COLO668 (cell line): ENCODE measurements at regions not wholly inside any gene's neighbourhood (a gene's known extent, or its start where the extent isn't known, plus 50 kb on each side); places are given as distances from the start of the nearest gene placed in this dataset.

Source experiments
- DNase-seq: peaks from one replicate; lab custom pipeline; 2025; ENCODE audit not compliant: unreplicated experiment; lab: John Stamatoyannopoulos, UW

DNA sequence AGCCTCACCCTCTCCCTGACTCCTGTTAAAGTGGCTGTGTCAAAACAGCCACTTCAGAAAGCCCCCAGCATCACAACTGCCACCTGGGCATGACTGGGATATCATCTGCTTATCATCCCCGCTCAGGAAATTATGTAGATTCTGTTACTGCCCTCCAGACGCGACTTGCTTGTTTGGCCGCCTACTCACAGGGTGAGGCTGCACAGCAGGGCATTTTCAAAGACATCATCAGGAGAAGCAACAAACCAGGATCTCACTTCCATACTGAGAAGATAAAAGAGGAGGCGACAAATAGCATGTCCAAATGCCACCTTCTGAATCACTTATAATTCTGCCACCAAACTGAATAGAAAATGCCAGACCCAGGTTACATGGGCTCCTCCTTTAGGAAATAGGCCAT is 94.8 kb downstream of the MIS18A start:
- no peak for DNase-seq

DNA sequence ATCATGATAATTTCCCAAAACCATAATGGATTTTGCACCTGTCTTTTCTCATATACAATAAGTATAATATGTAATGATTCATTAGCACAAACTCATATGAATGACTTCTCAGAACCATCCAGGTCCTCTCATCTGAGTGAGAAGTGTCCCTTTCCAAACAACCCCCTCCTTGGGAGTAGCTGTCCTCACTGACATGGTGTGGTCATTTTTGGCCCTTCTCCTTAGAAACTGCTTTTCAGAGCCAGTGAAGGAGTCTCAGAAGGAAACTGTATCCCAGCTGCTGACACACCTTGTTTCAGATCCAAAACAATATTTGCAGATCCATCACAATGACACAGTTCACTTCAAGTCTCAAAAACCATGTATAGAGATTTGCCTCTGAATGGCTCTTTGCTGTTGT is 95.5 kb downstream of the MIS18A start:
- no peak for DNase-seq

DNA sequence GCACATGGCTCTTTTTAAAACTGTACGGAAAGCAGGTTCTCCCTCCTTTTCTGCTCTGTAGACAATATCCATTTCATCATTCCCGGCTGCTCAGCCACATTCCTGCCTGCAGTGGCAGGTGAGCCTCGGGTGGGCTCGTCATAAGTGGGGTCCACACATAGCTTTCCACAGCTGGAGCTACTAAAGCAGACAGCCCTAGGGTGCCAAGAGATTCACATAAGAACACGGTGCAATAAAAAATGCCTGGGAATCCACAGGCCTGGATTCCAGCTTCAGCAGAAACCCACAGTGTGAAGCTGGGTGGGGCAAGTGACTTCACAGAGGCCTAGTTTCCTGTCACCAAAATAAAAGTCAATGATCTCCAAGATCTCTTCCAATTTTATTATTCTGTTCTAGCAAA is 96.4 kb downstream of the MIS18A start:
- no peak for DNase-seq

DNA sequence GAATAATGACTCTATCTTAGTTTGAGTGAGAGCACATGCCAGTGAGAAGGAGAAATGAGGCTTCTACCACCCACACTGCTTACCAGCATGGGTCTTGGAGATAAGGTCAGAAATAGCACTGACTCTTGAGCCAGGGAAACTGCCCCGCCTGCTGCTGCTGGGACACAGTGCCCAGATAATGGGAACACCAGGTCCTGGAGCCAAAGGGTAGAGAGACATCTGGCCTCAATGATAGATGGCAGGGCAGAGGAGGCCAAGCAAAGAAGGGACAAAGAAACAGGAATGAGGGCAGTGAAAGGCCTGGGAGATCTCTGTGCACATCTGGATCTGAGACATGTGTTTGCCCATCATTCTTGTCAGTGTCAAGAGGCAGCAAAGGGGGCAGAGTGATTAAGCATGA is 97.4 kb downstream of the MIS18A start:
- no peak for DNase-seq

DNA sequence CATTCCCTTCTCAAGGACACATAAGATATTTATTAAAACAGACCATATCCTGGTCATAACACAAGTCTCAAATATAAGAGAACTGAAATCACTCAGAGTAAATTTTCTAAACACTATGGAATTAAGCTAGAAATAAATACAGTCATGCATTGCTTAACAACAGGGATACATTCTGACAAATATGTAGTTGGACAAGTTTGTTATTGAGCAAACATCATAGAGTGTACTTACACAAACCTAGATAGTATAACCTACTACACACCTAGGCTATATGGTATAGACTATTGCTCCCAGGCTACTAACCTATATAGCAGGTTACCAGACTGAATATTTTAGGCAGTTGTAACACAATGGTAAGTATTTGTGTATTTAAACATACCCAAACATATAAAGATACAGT is 104.0 kb downstream of the MIS18A start:
- DNase-seq = no peak

DNA sequence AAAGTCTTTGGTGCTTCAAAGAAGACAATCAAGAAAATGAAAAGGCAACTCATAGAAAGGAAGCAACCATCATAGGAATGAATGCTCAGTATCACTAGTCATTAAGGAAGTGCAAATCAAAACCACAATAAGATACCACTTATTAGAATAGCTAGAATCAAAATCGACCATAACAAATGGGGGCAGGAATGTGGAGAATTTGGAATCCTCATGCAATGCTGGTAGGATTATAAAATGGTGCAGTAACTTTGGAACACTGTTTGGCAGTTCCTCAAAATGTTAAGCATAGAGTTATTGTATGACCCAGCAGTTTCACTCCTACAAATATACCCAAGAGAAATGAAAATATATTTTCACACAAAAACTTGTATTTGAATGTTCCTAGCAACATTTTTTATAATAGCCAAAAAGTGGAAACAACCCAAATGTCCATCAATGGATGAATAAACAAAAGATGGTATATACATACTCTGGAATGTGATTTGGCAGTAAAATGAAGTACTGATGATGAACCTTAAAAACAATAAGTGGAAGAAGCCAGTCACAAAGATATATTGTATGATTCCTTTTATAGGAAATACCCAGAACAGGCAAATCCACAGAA is 105.6 kb downstream of the MIS18A start:
- no peak for DNase-seq

DNA sequence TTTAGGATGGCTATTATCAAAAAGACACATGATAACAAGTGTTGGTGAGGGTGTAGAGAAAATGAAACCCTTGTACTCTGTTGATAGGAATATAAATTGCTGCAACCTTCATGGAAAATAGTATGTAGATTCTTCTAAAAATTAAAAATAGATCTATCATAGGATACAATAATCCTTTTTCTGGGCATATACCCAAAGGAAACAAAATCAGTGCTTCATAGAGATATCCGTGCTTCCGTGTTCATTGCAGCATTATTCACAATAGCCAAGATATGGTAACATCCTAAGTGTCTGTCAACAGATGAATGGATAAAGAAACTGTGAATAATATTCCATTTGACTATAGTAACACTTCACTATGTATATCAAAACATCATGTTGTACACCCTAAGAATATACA is 106.7 kb downstream of the MIS18A start:
- no peak for DNase-seq

DNA sequence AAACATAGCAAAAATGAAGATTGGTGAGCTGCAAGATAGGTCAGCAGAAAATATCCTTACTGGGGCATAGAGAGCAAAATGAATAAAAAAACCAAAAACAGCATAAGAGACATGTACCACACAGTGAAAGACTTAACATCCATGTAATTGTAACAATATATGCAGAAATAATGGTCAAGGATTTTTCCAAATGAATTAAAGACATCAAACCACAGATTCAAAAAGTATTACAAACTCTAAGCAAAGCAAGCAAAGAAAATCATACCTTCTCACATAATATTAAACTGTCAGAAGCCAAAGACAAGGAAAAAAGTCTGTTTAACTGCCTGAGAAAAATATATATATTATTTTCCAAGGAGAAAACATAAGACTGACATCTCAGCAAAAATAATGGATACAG is 111.3 kb downstream of the MIS18A start:
- DNase-seq = no peak

DNA sequence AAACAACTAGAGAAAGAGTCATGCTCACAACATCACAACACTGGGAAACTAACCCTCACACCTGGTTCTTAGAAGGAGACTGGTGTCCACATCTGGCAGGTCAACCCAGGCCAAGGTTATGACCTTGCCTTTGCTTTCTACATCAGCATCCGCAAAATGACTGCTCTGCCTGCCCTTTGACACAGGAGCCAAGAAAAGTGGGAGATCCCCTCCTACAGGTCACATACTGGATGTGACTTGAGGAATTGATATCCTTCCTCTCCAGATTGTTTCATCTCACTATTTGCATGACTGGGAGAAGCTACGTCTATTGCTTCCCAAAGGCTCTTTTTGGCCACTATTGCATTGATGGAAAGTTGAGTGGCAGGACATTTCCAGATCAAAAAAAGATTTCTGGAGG is 115.5 kb downstream of the MIS18A start:
- no peak for DNase-seq

DNA sequence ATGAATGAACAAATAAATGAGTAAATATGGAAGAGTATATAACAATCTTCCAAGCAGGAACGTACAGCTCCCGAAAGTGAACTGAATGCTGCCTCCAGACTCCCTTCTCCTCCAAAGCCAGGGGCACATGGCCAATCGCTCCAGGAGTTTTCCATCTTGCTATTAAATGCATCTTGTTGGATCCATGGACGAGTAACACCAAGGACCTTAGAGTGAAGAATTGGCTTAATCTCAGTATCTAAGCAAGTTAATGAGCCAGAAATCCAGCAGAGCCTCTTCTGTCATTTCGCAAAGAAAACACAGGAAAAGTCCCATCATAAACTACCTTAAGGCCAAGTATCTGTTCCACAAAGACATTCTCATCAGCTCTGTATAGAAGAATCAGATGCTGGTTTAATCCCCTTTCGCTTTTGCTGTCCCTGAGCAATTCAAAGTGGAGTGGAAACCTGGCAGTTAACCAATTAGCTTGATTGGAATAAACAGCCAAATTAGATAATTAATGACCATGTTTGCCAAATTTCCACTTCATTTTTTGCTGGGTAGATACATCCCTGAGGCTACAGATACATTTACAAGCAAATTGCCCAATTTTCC is 116.0 kb downstream of the MIS18A start:
- no peak for DNase-seq

DNA sequence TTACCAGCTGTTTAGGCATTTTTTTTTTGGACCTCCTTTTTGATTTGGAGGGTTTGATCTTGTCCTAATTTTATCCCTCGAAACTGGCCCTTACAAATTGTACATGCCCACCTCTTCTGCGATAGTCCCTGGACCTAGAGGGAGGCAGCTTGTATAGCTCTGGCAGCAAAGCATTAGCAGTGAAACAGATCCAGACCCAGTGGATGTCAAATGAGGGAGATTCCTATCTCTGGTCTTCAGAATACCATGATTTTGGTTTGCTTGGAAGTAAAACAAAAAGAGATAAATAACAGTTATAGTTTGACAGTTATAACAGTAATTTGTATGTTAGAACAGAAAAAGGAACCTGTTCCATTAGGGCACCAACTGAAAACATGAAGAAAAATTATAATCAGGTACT is 123.6 kb downstream of the MIS18A start:
- no peak for DNase-seq

DNA sequence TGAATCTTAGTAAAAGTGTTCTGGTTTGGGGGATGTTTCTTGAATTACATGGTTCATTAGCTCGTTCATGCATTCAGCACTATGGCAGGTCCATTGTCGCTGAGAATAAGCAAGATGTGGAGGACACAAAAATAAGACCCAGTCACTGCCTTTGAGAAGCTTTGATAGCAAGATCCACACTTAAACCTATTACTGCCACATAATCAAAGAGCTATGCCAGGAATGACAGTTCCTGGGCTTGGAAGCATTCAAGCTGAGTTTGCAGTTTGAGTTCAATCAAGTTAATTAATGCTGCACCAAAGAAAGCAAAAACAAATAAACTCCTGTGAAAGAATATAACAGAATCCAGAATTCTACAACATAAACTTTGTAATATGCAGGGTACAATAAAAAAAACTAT is 131.8 kb downstream of the MIS18A start:
- DNase-seq = no peak

DNA sequence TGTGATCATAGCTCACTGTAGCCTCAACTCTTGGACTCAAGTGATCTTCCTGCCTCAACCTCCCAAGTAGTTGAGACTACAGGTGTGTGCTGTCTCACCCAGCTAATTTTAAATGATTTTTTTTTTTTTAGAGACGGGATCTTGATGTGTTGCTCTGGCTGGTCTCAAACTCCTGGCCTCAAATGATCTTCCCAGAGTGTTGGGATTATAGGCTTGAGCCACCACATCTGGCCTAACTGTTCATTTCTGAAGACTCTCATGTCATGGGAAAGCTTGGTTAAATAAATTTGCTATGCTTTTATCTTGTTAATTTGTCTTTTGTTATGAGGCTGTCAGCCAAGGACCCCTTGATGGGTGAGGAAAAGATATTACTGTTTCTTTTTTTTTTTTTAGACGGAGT is 134.0 kb downstream of the MIS18A start:
- DNase-seq = no peak

DNA sequence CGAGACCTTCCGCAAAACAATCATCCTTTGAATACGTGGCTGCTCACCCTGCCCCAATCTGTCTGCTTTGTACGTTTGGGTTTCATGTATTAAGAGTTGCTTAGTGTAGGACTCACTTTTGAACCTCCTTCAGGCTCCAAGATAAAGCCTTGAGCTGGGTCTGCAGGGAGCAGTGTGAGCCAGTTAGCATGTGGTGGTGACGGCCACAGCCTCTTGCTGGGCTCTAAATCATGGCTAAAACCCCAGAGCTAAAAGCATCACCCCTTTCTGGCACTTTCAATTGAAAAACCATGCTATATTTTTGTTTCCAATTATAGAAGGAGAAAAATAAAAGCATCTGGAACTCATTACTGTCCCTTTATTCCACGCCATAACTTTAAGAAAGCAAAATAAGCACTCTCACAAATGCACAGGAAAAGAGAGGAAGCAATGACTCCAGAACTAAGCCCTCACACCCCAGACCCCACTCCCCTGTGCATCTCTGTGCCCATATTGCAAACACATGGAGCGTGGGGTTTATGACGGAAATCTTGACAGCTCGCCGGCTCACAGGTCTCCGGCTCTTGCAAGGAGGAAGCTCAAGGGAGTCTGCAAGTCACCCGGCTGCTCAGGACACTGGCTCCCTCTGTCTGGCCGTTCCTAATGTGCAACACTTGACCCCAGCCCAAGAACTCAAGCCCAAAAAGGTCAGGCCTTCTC is 135.5 kb downstream of the MIS18A start:
- DNase-seq = no peak

DNA sequence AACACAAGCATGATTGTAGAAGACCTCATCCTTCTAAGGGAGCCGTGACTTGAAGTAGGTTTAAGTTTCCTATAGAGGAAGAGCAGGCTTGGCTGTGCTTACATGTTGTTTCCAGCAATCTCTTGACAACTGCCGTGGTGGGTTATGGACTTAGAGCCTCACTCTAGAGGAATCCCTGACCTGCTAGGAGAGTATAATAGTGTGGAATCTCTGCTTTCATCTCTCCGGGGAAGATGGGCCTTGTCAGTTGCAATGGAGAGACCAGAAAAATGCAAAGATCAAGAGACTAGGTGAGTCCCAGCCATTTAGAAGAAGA is 137.6 kb downstream of the MIS18A start:
- no peak for DNase-seq

DNA sequence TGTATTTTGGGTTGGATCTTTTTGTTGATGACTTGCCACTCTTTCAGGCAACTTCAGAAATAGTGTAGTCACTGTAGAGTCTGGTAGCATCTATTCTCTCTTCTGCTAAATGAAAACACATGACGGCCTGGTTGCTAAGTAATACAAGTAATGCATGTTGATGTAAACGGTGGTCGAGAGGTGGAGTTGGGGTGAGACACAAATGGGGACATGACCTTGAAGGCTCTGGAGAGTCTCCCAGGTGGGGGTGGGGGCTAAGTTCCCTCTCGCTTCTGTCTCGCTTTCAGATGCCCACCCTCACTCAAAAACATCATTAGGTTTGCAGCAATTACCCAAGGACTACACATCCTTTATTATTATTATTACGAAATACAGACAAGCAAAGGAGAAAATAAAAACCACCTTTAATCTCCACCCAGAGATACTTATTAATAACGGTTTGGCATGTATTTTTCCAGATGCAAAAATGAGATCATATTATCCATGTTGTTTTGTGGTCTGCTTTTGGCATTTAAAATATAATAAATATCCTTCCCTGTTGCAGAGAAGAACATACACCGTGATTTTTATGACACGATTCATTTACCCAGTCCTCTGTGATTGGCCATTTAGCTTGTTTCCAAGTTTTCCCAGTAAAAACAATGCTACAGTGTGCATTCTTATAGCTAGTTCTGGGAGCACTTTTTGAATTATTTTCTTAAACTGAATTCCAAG is 138.1 kb downstream of the MIS18A start:
- no peak for DNase-seq

DNA sequence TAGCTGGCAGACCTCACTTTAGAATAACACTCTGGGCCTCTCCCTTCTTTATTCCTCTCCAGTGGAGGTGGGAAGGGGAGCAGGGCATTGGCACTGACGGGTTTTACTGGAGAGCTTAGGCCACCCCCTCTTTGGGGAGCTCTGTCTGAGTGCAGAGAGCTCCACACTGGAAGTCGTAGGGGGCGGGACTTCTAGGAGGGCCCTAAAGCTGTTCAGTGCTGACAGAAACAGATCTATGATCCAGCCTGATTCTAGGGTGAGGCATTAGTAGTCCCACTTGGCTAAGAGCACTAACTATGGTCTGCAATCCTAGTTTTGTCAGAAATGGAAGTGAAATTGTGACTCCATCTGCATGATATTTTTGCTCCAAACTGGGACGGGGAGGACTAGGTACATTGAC is 138.7 kb downstream of the MIS18A start:
- DNase-seq = no peak

DNA sequence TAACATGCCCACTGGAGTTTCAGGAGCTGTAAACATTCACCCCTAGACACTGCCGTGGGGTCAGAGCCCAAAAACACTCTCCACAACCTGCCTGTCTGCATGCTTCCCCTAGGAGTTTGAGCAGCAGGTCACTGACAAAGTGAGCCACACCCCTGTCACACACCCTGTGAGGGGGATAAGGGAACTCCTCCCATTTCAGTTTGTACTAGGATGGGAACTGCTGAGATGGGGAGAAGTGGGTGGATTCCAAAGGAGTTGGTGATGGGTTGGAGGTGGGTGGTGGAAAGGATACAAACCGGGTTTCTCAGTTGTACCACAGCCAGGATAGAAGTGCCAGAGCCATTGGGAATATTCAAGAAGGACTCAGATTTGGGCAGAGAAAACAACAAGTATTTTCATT is 140.2 kb downstream of the MIS18A start:
- no peak for DNase-seq

DNA sequence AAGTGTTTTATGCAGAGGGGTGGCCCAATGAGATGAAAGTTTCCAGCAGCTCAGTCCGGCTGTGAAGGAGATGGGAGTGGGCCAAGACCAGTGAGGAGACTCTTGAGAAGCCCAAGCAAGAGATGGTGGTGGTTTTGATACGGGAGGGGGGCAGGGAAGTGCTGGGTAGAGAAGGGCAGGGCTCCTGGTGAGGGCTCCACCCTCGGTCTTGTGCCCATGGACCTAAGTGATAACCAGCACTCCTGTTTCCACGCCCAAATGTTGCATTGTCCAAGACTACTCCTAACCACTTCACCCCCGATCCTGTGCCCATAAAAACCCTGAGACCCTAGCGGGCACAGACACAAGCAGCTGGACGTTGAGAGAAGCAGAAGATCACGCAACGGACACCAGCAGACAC is 140.9 kb downstream of the MIS18A start:
- DNase-seq = no peak

DNA sequence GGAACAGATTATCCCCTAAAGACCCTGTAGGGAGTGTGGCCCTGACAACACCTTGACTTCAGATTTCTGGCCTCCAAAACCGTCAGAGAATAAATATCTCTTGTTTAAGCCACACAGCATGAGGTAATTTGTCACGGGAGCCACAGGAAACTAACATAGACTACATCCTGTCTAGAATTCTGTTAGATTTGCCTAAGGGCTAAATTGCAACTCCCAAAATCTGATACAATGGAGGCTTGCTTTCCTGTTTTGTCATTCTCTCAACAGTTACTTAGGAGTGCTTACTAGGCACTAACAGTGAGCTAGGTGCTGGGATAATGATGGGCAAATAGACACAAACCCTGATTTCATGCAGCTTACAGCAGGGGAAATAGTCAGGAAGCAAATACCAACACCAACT is 141.6 kb downstream of the MIS18A start:
- no peak for DNase-seq

DNA sequence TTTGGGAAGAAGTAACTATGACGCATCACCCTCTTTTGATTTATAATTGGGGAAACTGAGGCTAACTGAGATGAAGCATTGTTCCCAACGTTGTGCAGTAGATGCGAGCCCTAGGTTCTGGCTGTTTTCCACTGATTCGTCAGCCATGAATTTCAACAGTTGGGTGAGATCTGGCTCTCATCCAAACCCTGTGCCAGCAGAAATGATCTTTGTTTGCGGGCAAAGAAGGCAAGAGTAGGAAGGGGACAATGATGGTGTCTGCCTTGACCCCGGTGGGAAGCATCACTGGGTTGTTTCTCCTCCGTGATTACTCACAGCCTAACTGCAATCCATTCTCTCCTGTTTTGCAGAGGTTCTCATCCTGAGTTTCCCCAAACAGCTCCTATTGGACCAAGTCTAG is 142.3 kb downstream of the MIS18A start:
- DNase-seq = no peak
